HG03196 (cell line): ENCODE measurements at regions not wholly inside any gene's neighbourhood (a gene's known extent, or its start where the extent isn't known, plus 50 kb on each side); places are given as distances from the start of the nearest gene placed in this dataset.

Source experiments
- ATAC-seq: cut with Tn5 transposase; IDR thresholded peaks from one replicate; pipeline ENCODE4 v1.9.1; 2021; ENCODE audit not compliant: unreplicated experiment

DNA sequence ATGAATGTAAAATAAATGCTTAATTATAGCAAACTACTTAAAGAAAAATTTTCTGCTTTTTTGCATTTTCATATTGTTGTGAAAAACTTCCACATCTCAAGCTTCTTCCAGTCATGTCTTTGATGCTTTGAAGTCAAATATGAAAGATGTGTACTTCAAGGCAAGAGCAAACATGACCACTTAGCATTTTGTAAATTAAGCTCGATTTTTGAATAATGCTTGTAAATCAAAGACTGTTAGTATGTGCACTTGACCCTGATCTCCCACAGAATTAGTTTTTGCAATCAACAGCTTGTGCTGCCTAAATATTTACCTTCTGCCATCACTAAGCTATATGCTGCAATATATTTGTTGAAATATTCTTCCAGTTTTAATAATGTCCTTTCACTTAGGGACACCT, 486.1 kb upstream of the ID2 start:
- ATAC-seq: no peak

DNA sequence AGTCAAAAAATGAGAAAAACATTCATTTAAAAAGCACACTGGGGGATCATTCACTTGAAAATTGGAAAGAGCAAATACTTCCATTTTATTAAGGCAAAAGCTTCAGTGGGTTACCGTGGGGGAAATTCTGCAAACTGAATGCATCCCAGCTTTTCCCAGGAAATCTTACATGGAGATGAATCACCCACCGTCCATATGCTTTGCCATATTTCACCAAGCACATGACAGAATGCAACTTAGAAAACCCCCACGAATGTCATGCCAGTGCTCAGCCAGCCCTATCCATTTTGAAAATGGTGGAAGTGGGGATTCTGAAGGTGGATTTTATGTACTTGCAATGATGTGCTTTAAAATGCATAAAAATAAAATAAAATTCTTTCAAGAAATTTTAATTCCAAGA, 485.5 kb upstream of the ID2 start:
- no peak for ATAC-seq

DNA sequence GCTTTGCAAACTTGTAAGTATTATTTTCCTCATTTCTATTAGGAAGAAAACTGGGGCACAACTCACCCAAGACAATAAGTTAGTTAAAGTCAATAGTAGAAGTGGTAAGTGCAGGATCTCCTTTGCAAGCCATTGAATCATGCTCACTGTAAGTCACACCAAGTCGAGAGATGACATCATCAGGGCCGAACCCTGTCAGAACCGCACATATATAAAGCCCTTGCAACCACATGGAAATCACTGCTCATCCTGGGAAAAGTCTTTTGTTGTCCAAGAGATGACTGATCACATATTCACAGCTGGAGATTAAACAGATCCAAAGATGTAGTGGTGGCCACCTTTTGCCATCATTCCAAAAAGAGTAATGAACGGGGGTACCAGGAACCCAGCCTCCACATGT, 484.8 kb upstream of the ID2 start:
- ATAC-seq: no peak

DNA sequence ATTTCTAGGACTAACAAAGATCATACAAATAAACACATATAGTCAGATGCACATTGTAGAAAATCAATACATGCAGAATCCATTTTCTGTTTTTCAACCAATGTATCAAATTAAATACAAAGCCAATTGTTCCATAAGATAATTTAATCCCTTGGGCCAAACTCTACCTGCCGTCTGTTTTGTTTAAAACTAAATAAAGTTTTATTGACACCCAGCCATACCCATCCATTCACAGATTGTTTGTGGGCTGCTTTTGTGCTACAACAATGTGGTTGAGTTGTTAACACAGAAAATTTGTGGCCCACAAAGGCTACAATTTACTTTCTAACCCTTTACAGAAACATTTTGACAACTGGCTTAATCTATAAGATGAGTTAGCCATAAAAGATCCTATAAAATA, 484.0 kb upstream of the ID2 start:
- no peak for ATAC-seq

DNA sequence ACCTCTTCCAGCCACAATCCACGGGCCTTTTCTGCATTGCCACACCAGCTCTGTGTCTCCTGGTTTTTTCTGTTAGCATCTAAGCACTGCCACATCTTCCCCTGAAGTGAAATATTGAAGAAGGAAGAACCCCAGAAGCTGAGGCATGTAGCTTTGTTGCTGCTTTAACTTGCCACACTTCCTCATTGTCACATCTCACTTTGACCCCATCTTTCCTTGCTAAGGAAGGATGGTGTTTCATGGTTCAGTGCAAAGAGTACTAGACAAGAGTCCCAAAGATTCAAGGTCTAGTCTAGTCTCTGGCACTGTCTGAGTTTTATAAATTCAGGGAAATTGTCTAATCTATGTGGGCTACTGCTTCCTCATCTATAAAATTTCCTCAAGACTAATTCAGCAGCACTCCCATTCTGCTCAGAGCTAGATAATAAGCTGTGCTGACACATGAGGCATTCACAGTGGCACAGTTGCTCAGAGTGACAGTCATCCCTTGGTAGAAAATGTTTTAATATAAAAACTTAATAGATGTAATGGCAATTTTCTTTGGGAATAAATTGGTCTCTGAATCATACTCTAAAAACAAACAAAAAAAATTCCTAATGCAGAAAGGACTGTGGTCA, 483.0 kb upstream of the ID2 start:
- ATAC-seq: no peak

DNA sequence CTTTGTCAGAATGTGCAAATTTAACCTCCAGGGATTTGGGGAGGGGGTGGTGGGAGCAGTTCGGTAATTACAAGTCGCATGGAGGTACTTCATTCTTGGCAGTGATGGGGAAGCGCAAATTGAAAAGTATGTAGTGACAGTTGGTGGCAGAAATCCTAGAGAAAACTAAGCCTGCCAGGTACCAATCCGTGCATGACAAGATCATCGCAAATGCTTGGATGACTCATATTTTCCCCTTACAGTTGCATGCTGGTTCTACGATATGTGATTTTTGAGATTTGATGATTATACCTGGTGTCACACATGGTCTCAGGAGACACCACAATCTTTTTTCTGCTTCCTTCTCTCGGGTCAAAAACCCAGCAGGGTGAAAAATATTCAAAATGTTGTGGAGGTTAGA, 479.7 kb upstream of the ID2 start:
- no peak for ATAC-seq

DNA sequence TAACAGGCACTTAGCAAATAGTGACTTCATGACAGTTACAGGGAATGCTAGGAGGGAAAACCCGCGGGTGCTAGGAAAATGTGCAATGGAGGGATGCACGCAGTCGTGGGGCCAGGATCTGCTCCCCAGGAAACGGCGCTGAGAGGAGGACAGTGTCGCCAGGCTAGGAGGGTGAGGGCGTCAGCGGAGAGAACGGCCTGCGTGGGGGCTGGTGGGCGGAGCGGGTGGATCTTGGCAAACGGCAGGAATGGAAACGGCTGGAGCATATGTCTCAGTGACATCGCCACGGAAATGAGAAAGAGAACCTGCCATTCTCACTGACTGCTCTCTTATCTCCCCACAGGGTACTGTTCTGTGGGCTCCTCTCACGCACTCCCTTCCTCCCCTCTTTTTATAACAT, 478.5 kb upstream of the ID2 start:
- no peak for ATAC-seq

DNA sequence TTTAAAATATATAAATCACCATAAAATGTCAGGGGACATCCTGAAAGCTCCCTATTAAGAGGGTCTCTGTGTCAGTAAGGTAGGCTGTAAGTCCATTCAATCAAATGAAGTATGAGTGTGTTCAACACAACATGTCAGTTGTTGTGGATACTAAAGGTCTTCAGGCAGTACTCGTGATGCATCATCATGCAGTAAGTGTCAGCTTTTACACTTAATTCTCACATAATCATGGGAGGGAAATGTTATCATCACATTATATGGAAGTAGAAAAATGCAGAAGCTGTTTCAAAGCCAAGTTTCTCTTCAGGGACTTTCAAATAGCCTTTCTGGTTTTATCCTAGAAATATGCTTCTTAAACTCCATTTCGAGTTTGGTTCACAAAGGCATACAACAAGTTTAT, 477.1 kb upstream of the ID2 start:
- no peak for ATAC-seq

DNA sequence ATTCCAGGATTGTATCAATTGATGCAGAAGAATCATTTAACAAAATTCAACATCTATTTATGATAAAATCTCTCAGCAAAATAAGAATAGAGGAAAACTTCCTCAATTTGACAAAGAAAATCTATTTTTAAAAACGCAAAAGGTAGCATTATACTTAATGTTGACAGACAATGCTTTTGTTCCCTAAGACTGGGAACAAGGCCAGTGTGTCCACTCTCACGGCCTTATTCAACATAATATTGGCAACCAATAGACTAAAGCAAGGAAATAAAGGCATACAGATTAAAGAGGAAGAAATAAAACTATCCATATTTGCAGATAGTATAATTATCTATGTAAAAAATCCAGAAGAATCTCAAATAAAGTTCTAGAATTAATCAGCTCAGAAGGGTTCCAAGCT, 472.4 kb upstream of the ID2 start:
- ATAC-seq: no peak

DNA sequence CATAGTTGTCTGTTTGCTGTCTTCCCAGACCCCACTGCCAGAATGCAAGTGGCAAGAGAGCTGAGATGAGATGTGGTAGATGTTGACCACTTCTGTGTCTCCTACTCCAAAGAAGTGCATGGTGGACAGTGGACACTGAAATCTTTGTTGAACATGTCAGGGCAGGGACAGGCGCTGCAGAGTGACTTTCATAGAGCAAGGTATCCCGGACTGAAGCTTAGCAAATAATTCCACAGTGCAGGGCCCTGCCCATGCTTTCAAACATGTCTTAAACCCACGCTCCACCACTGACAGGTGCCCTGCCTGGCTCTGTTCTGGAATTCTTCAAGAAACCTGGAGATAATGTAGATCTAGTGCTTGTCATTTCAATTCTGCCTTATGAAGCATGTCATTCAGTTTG, 470.5 kb upstream of the ID2 start:
- no peak for ATAC-seq

DNA sequence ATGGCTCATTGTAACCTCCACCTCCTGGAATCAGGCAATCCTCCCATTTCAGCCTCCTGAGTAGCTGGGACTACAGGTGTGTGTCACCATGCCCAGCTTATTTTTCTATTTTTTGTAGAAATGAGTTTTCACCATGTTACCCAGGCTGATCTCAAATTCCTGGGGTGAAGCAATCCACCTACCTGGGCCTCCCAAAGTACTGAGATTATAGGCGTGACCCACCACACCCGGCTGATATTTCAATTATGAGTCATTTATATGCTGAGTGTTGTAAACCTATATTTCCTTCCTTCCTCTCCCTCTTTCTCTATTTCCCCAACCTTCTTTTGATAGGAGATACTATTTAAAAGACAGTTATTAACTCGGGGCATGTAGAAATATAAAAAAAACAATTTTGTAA, 469.6 kb upstream of the ID2 start:
- ATAC-seq: no peak

DNA sequence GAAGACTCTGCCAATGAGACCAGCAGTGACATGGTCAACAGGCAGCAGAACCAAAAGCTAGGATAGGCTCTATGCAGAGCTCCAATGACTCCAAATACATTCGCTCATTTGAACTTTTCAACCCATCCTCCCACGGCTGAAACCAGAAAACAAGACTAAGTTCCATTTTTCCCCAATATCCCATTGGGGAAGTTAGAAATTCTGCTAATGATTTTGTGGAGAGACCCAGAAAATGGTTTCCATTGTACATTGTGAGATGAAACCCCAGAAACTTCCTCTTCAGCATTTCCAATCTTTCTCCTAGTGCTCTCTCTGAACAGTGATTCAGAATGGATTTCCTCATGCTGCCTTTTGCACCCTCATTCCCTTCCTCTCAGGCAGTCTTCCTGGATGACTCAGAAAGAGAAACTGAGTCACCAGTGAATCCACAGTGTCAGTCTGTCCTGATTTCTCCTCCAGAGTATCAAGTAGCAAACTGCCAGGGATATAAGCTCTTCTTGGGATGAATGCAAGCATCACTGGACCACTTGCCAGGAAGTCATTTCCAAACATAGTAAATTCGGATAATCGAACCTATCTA, 467.7 kb upstream of the ID2 start:
- ATAC-seq: no peak

DNA sequence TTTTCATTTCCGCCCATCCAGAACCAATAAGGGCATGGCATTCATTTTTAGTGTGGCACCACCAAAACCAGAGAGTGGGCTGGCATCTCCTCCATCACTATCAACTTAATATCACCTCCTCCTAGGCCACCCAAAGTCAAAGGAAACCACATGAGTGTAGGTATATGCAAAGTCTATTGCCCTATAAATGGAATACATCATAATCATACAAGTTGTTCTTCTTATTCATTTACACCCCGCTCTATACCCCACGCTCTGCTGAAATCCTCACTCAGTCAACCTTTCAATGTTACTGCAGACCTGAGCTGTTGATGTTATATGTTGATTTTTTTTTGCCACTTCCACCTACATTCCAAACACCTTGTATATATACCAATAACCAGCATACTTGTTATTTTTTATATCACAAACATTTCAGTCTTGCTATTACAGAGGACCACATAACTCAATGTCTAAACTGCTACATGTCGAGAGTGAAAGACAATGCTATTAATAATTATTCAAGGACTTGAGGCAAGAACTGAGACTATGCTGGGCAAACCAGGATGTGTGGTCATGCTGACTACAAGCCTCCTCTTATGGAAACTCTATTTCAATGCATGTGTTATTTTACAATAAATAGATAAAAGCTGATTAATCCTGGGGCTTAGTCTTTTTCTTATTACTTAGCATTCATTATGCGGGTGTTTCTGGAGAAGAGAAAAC, 466.5 kb upstream of the ID2 start:
- peak; percentile 94 for ATAC-seq

DNA sequence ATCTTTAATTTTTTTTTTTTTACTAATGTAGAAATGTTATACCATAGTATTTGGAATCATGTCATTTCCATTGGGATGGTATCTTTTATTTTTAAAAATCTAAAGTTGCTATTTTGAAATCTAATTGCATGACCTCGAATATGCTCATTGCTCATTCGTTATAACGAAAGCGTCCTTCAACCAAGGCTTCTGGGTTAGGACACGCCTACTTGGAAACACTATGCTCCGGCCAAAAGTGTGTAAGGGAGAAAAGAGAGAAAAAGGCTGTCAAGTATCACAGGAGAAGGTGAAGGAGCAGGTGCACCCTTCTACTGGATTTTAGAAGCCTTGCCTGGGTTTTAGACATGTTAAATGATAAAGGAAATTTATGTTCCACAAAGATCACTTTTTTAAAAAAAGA, 465.9 kb upstream of the ID2 start:
- ATAC-seq: no peak

DNA sequence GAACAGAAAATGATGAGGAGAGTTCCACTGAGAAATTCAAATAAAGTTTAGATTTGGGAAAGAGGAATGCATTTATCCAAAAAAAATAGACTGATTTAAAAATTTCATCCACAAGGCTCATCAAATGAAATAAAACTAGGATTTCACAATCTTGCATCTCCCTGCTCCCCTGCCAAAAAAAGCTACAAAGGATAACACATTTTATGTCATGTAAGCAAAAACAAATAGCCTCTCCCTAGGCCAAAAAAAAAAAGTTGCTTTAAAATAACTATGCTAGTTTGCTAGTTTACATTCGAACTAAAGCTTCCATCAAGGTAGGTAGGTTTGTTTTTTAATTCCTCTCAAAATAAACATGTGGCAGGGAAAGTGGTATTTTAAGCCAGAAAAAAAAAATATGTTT, 465.5 kb upstream of the ID2 start:
- ATAC-seq: no peak

DNA sequence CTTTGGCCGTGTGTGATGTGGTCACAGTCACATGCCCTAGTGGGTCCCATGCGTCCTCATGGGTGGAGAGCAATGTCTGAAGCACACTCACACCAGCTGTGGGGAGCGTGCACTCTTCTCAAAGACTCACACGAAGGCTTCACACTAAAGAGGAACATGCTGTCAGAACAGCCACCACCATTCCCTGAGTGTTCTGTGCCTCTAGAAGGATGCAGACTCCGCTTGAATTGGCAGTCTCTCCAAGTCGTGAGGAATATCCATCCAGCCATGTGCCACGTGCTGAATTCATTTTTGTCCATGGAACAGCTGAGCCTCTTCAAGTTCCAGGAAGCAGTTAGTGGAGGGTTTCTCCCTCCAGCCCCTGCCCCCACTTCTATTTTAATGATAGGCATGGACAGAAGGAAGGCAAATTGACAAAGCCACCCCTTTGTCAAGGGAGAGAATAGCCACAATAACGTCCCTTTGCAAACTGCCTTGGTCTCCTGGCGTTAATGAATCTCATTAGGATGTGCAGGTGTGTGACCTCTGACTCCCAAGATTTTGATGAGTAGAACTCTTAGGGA, 464.3 kb upstream of the ID2 start:
- no peak for ATAC-seq

DNA sequence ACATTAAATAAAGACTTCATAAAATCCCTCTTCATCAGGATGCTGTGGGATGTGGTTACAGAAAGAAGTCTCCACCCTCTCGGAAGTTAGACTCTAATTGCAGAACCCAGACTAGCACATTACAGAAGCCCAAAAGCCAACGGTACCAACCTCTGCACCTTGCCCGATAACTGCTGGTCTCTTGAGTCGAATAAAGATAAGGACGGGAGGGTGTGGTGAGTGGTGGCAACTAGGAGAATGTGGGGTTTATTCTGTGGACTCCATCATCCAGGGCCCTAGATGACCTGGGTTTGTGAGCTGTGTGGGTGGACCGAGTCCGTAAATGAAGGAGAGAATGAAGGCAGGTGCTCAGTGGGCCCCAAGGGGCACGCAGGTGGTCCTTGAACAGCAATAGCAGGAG, 462.8 kb upstream of the ID2 start:
- ATAC-seq: no peak

DNA sequence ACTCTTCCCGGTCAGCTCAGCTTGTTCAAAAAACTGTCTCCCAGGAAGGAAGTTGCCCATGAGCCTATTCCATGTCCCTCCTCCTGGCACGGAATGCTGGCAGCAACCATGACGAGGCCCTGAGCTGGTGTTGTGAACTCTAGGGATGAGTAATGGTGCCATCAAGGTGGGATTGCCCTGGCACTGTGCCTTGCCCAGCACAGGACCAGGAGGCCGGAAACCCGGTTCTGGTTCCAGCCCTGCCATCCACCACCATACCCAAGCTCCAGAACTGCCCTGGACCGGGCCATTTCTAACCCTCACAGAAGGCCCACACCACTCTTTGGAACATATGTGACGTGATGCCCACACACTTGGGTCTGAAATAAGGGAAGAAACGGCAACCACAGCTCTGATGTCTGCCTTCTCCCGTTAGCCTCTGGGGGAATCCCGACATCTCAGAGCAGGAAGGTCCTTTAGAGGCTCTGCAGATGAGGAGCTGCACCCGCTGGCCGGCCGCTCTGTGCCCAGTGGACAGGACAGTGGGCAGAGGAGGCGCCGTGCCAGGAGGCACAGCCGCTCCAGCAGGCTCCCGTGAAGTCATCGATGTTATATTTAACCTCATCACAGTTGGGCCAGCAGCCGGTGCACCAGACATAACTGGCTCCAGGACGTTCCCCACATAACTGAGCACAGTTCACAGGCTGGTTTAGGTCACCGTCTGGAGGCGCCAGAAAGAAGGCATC, 462.1 kb upstream of the ID2 start:
- no peak for ATAC-seq

DNA sequence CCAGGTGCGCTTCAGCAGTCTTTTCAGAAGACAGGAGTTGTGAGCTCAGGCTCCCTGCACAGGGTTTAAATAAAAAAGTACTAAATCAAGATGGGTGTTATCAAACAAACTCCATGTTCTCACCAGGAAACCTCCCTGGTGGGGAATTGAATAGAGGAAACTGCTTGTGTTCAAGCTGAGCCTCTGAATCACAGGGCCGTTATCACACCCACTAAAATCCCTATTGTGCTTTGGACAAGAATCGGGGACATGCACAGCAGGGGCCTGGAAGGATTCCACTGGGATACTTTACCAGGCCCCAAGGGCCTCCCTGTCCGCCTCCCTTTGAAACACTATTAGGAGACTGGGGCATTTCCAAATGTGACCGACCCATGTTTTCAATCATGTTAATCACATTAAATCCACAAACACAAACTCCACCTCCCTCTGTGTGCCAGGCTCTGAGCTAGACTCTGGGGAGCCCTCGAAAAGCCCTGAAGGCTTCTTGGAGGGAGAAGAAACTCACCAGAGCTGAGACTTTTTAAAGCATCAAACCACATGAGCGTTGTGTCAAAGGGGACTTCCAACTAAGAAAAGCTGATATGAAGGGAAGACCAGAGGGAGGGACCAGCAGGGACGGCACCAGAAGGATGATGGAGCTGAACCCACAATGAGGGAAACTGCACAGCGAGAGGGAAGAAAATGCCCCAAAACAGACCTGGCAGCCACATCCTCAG, 458.7 kb upstream of the ID2 start:
- ATAC-seq: no peak

DNA sequence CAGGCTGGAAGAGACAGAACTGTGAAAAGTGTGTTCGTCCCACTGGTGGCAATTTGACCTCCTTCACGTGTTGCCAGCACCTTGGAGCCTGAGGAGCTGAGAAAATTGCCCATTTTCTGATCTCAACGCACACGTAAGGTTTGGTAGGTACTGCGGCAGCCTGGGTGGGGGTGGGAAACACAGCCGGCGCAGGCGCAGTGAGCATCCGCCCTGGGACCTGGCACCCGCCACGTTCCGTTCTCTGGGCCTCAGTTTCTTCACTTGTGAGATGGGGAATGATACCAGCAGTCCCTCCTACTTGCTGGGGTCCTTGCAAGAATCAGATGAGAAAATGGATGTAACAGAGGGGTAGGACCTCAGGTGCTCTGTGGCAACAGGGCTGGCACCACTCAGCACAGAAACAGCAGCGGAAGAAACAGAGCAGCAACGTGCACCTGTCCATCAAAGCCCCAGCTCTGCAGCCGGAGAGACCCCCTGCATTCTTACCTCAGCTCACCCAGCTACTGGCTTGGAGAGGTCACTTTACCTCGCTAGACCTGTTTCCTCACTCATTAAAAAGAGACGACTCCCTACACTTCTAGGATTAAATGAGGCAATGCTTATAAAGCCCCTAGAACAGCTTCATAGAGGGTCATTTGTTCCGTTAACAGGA, 458.0 kb upstream of the ID2 start:
- ATAC-seq: no peak
